Lower leg skin (tissue), 4 donors: ENCODE measurements at regions not wholly inside any gene's neighbourhood (a gene's known extent, or its start where the extent isn't known, plus 50 kb on each side); places are given as distances from the start of the nearest gene placed in this dataset.
"Not testable (repeated sequence)": the region's sequence is repeated elsewhere in the genome, so short reads cannot be mapped to it uniquely, and the experiment has no call there.

Experiments
- DNase-seq, 2 donors: peaks; one replicate each; pipeline ENCODE4 v3.0.0-alpha.2; 2019; ENCODE audit warnings: low spot score in 2 of 2
- H3K4me3 ChIP-seq: fragments of 200-600 bp; sonication (generic); 2 replicates; pipeline ENCODE4 v1.5.1; 2017; ENCODE audit warnings: mild to moderate bottlenecking, low read depth; ENCODE audit not compliant: poor library complexity, severe bottlenecking
- CTCF ChIP-seq, 3 donors: fragments of 450-650 bp; IDR thresholded peaks; one replicate each; pipeline ENCODE4 v1.5.1; 2016; ENCODE audit warnings: antibody characterized with exemption in 3 of 3, mild to moderate bottlenecking in 3 of 3, moderate library complexity in 2 of 3
- POLR2A ChIP-seq, 2 donors: fragments of 450-650 bp; IDR thresholded peaks; one replicate each; pipeline ENCODE4 v1.6.1; 2016 to 2017; ENCODE audit warnings: antibody characterized with exemption in 2 of 2, mild to moderate bottlenecking in 1 of 2, moderate library complexity in 1 of 2
- WGBS, 2 donors: methylation state at CpG; one replicate each; pipeline ENCODE4 v1.1.5; 2018; 5-methylcytosine and 5-hydroxymethylcytosine counted together
- intact Hi-C: fragments of 100-400 bp; cut with DNase I; formaldehyde crosslinking; loops from one replicate; pipeline ENCODE4 v1.15.0; 2023; ENCODE audit warnings: low total_unique reads

DNA sequence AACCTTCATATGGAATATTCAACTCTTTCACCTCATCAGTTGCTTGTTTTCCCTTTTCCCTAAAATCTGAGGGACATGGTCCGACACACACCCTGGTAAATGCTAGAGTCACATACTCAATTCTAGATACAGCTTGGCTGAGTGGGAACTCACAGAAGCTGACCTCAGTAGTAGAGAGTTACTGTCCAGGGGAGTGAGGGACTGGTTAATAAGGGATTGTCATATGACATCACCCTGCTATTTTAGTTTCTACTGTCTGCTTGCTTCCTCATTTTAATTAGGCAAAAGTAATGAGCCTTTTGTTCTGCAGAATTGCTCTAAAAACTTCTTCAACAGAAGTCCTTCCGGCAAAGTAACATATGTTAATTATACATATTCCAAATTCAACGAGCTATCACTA, 244.5 kb downstream of the ZIC4 start:
- WGBS, 2 donors, result 72 to 78% methylated on average over 3 of the region's 3 CpGs
- intact Hi-C loops, result no loop called here
- DNase-seq, result no peak
- TF ChIP-seq POLR2A (IDR thresholded peaks at IDR 0.05), result no peak
- TF ChIP-seq CTCF (IDR thresholded peaks at IDR 0.05), result no peak
- no peak overlapping the region for H3K4me3 ChIP-seq

DNA sequence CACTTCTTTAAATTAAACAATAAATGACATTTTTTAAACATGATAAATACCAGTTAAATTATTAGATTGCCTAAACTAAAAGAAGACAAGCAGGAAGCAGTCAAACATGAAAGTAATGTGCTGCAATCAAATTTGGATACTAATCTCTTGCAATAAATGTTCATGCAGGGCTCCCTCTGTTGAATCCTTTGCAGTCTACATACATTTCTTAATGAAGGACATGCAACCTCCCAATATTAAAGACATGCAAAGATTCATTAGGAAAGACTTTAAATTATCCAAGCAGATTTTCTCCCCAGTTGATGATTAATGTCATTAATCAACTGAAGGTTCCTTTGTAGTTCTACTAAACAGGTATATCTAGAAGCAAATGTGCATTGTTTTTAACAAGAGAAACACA, 245.4 kb downstream of the ZIC4 start:
- no peak for DNase-seq
- TF ChIP-seq CTCF (IDR thresholded peaks at IDR 0.05) (no peak), POLR2A (IDR thresholded peaks at IDR 0.05) (no peak)

GRCh38 chr3:147159141-147159540, 247.2 kb downstream of the ZIC4 start:
- 45 to 48% methylated on average over 1 of the region's 1 CpG for WGBS, 2 donors
- no peak for TF ChIP-seq CTCF (IDR thresholded peaks at IDR 0.05)
- no peak for TF ChIP-seq POLR2A (IDR thresholded peaks at IDR 0.05)
- DNase-seq, result no peak
- intact Hi-C loops, result no loop called here
- H3K4me3 ChIP-seq, result no peak overlapping the region

More for the DNA sequence above, 245.4 kb downstream of the ZIC4 start:
- H3K4me3 ChIP-seq, result no peak overlapping the region
- intact Hi-C loops, result no loop called here

DNA sequence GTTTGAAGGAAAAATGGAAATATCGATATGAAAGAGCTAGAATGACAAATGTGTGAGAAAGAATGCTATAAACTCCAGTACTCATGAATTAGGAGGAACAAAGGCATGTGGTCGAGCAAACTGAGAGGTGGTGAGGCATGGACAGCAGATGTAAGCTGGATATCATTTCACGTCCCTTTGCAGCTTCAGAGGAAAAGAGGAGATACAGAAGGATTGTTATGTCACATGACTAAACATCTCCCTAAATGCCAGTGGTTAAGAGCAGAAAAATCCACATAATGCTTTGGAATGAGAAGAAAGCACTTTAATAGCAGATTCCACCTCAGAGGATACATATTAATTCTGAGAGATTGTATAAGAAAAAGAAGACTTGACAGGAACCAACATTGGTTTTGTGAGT, 248.7 kb downstream of the ZIC4 start:
- 49 to 50% methylated on average over 3 of the region's 3 CpGs for WGBS, 2 donors
- intact Hi-C loops, result no loop called here
- H3K4me3 ChIP-seq, result no peak overlapping the region
- no peak for DNase-seq
- no peak for TF ChIP-seq CTCF (IDR thresholded peaks at IDR 0.05)
- no peak for TF ChIP-seq POLR2A (IDR thresholded peaks at IDR 0.05)

DNA sequence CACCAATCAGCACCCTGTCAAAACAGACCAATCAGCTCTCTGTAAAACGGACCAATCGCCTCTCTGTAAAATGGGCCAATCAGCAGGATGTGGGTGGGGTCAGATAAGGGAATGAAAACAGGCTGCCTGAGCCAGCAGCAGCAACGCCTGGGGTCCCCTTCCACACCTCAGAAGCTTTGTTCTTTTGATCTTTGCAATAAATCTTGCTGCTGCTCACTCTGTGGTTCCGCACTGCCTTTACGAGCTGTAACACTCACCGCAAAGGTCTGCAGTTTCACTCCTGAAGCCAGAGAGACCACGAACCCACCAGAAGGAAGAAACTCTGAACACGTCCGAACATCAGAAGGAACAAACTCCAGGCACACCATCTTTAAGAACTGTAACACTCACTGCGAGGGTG, 251.4 kb downstream of the ZIC4 start:
- DNase-seq, intact Hi-C loops, H3K4me3 ChIP-seq: not testable (repeated sequence)
- 81 to 86% methylated on average over 10 of the region's 10 CpGs for WGBS, 2 donors

- H3K4me3 ChIP-seq, result no peak overlapping the region
- intact Hi-C loops, result no loop called here
- no peak for DNase-seq
- 90 to 95% methylated on average over 8 to 22 of the region's 30 CpGs for WGBS, 2 donors
- TF ChIP-seq POLR2A (IDR thresholded peaks at IDR 0.05) (no peak), CTCF (IDR thresholded peaks at IDR 0.05) (no peak)
Observed at GRCh38 chr3:147153830-147154539, 252.4 kb downstream of the ZIC4 start.
